ENCODE measurements at regions not wholly inside any gene's neighbourhood (a gene's known extent, or its start where the extent isn't known, plus 50 kb on each side); places are given as distances from the start of the nearest gene placed in this dataset.

GRCh38 chr2:196538189-196538588 is 101.3 kb upstream of the CCDC150 start:
- in situ Hi-C loops (cut with MboI), result no loop called here
- H3K27ac ChIP-seq (ENCODE audit: extremely low read depth, low read depth, low read length), result no peak overlapping the region
- WGBS (ENCODE audit: insufficient coverage, low coverage, missing lambda C conversion rate), result 2% methylated on average over 4 of the region's 4 CpGs
- TF ChIP-seq PRMT5 (CRISPR knock-in tag; IDR thresholded peaks at IDR 0.05), result no peak
- no peak for TF ChIP-seq YY1 (IDR thresholded peaks at IDR 0.05; ENCODE audit: borderline replicate concordance in 1 of 3, control insufficient read depth in 1 of 3, extremely low read depth in 1 of 3, insufficient read depth in 3 of 3, insufficient read length in 1 of 3, insufficient replicate concordance in 2 of 3, low read depth in 1 of 3, low read length in 2 of 3)
- TF ChIP-seq POLR2AphosphoS5 (IDR thresholded peaks at IDR 0.05; ENCODE audit: control insufficient read depth, insufficient read depth, low read depth, low read length), result no peak
- CTCF ChIA-PET (ENCODE audit: low intra/inter-chr PET ratio), result no interaction called here
- H3K4me2 ChIP-seq (ENCODE audit: insufficient read depth, low read length), result no peak overlapping the region
- H3K9me1 ChIP-seq (ENCODE audit: control insufficient read depth, insufficient read depth, low read length), result no peaks in the 10 kb centered on the region
- ATAC-seq (no peak), DNase-seq (ENCODE audit: extremely low read depth in 1 of 4, low spot score in 3 of 4) (no peak), FAIRE-seq (no peak)
- no peaks in the 10 kb centered on the region for H4K20me1 ChIP-seq (replicated peaks; ENCODE audit: control insufficient read depth, insufficient read depth, low read length)
- intact Hi-C loops (cut with micrococcal nuclease), result no loop called here
- H3K36me3 ChIP-seq (ENCODE audit: control insufficient read depth, insufficient read depth, low read length), result no peaks in the 10 kb centered on the region
- no peaks in the 10 kb centered on the region for H3K79me2 ChIP-seq (ENCODE audit: control insufficient read depth, insufficient read depth, low read length)
- H3K4me1 ChIP-seq (replicated peaks in 1 of 2; ENCODE audit: control insufficient read depth in 2 of 2, insufficient read depth in 2 of 2, low read length in 2 of 2), result no peaks in the 10 kb centered on the region
- no TSS peak for BruUV-seq (replicated peaks)
- no peak overlapping the region for H3K9ac ChIP-seq (ENCODE audit: insufficient read depth in 1 of 2, low read depth in 2 of 2, low read length in 2 of 2)
- no peak overlapping the region for H2AFZ ChIP-seq (ENCODE audit: low read depth, low read length)
- H3K9me3 ChIP-seq (replicated peaks; ENCODE audit: control insufficient read depth, insufficient read depth, low read depth, low read length), result no peaks in the 10 kb centered on the region
- no peak overlapping the region for H3K4me3 ChIP-seq
- H3K27me3 ChIP-seq (ENCODE audit: control insufficient read depth in 2 of 2, insufficient read depth in 2 of 2, low read length in 2 of 2), result peaks cover 0 to 4% of the 10 kb centered on the region in 2 experiments; a peak in 1 of 5 replicates
- POLR2A ChIA-PET, result no interaction called here

- no peak for FAIRE-seq
- Histone ChIP-seq H3K36me3 (ENCODE audit: control insufficient read depth, insufficient read depth, low read length) (no peaks in the 10 kb centered on the region), H3K9me1 (ENCODE audit: control insufficient read depth, insufficient read depth, low read length) (no peaks in the 10 kb centered on the region), H3K27ac (ENCODE audit: extremely low read depth, low read depth, low read length) (no peak overlapping the region), H3K4me2 (ENCODE audit: insufficient read depth, low read length) (no peak overlapping the region), H3K9me3 (replicated peaks; ENCODE audit: control insufficient read depth, insufficient read depth, low read depth, low read length) (no peaks in the 10 kb centered on the region), H3K4me3 (no peak overlapping the region), H2AFZ (ENCODE audit: low read depth, low read length) (no peak overlapping the region), H4K20me1 (replicated peaks; ENCODE audit: control insufficient read depth, insufficient read depth, low read length) (no peaks in the 10 kb centered on the region), H3K4me1 (replicated peaks in 1 of 2; ENCODE audit: control insufficient read depth in 2 of 2, insufficient read depth in 2 of 2, low read length in 2 of 2) (no peaks in the 10 kb centered on the region), H3K79me2 (ENCODE audit: control insufficient read depth, insufficient read depth, low read length) (no peaks in the 10 kb centered on the region), H3K9ac (ENCODE audit: insufficient read depth in 1 of 2, low read depth in 2 of 2, low read length in 2 of 2) (no peak overlapping the region), H3K27me3 (ENCODE audit: control insufficient read depth in 2 of 2, insufficient read depth in 2 of 2, low read length in 2 of 2) (peaks cover 0 to 4% of the 10 kb centered on the region in 2 experiments; a peak in 1 of 5 replicates)
- BruUV-seq (replicated peaks), result no TSS peak
- POLR2A ChIA-PET, result no interaction called here
- WGBS (ENCODE audit: insufficient coverage, low coverage, missing lambda C conversion rate), result 2% methylated on average over 5 of the region's 5 CpGs
- CTCF ChIA-PET (ENCODE audit: low intra/inter-chr PET ratio), result no interaction called here
- no peak for TF ChIP-seq TRIM25 (IDR thresholded peaks at IDR 0.05; ENCODE audit: borderline replicate concordance)
- no peak for TF ChIP-seq ZC3H8 (IDR thresholded peaks at IDR 0.05)
- TF ChIP-seq ZNF77 (CRISPR knock-in tag; IDR thresholded peaks at IDR 0.05), result no peak
- TF ChIP-seq HDAC2 (IDR thresholded peaks at IDR 0.05), result no peak
- no peak for TF ChIP-seq PML (IDR thresholded peaks at IDR 0.05; ENCODE audit: low read length)
- no peak for TF ChIP-seq ZNF239 (CRISPR knock-in tag; IDR thresholded peaks at IDR 0.05)
- no peak for DNase-seq (ENCODE audit: extremely low read depth in 1 of 4, low spot score in 3 of 4)
- in situ Hi-C loops (cut with MboI), result no loop called here
- intact Hi-C loops (cut with micrococcal nuclease), result no loop called here
- ATAC-seq, result no peak
Observed at GRCh38 chr2:196538646-196539045, 100.9 kb upstream of the CCDC150 start.
